ENCODE measurements at regions not wholly inside any gene's neighbourhood (a gene's known extent, or its start where the extent isn't known, plus 50 kb on each side); places are given as distances from the start of the nearest gene placed in this dataset.

- Histone ChIP-seq H3K4me3 (ENCODE audit: low read length) (no peak overlapping the region), H3K79me2 (replicated peaks; ENCODE audit: insufficient read depth, low read length) (no peaks in the 10 kb centered on the region), H3K27me3 (ENCODE audit: insufficient read depth, low read depth, low read length) (no peaks in the 10 kb centered on the region), H3F3A (ENCODE audit: insufficient read depth, low read length, poor library complexity, severe bottlenecking) (no peaks in the 10 kb centered on the region), H2AFZ (ENCODE audit: low read depth, low read length) (no peak overlapping the region), H3K9ac (ENCODE audit: low read length) (no peak overlapping the region), H3K4me2 (ENCODE audit: low read length) (no peak overlapping the region), H3K9me2 (ENCODE audit: insufficient read depth, low read length) (no peaks in the 10 kb centered on the region), H4K20me1 (ENCODE audit: insufficient read depth) (no peaks in the 10 kb centered on the region), H3K9me3 (ENCODE audit: low read length) (no peaks in the 10 kb centered on the region), H3K36me3 (ENCODE audit: insufficient read depth, low read length) (no peaks in the 10 kb centered on the region), H3K27ac (ENCODE audit: low read length) (no peak overlapping the region)
- TF ChIP-seq POLR2AphosphoS5 (IDR thresholded peaks at IDR 0.05) = no peak
- TF ChIP-seq TAF1 (IDR thresholded peaks at IDR 0.05; ENCODE audit: low read depth) = no peak
- TF ChIP-seq RAD21 (conservative IDR thresholded peaks at IDR 0.05) = no peak
- TF ChIP-seq SMC3 (conservative IDR thresholded peaks at IDR 0.05; ENCODE audit: poor library complexity) = no peak
- no peak for TF ChIP-seq EZH2 (IDR thresholded peaks at IDR 0.05; ENCODE audit: borderline replicate concordance, insufficient read depth, low read length, poor library complexity, severe bottlenecking)
- TF ChIP-seq EP300 (conservative IDR thresholded peaks at IDR 0.05; ENCODE audit: poor library complexity, severe bottlenecking) = no peak
- TF ChIP-seq CTCF (IDR thresholded peaks at IDR 0.05; ENCODE audit: poor library complexity, severe bottlenecking) = no peak
- no peak for TF ChIP-seq MXI1 (conservative IDR thresholded peaks at IDR 0.05; ENCODE audit: poor library complexity, severe bottlenecking)
- TF ChIP-seq REST (IDR thresholded peaks at IDR 0.05; ENCODE audit: borderline replicate concordance) = no peak
Observed at GRCh38 chr9:90556897-90557675, 85.5 kb downstream of the DIRAS2 start.

GRCh38 chr9:90559075-90560073 is 83.2 kb downstream of the DIRAS2 start:
- Histone ChIP-seq H3K9me3 (ENCODE audit: low read length) (no peaks in the 10 kb centered on the region), H3K27ac (ENCODE audit: low read length) (no peak overlapping the region), H3F3A (ENCODE audit: insufficient read depth, low read length, poor library complexity, severe bottlenecking) (no peaks in the 10 kb centered on the region), H3K4me2 (ENCODE audit: low read length) (no peak overlapping the region), H3K4me3 (ENCODE audit: low read length) (no peak overlapping the region), H2AFZ (ENCODE audit: low read depth, low read length) (no peak overlapping the region), H3K27me3 (ENCODE audit: insufficient read depth, low read depth, low read length) (no peaks in the 10 kb centered on the region), H3K36me3 (ENCODE audit: insufficient read depth, low read length) (no peaks in the 10 kb centered on the region), H3K79me2 (replicated peaks; ENCODE audit: insufficient read depth, low read length) (no peaks in the 10 kb centered on the region), H4K20me1 (ENCODE audit: insufficient read depth) (no peaks in the 10 kb centered on the region), H3K9ac (ENCODE audit: low read length) (no peak overlapping the region), H3K9me2 (ENCODE audit: insufficient read depth, low read length) (no peaks in the 10 kb centered on the region)
- no peak for TF ChIP-seq MXI1 (conservative IDR thresholded peaks at IDR 0.05; ENCODE audit: poor library complexity, severe bottlenecking)
- no peak for TF ChIP-seq POLR2AphosphoS5 (IDR thresholded peaks at IDR 0.05)
- no peak for TF ChIP-seq REST (IDR thresholded peaks at IDR 0.05; ENCODE audit: borderline replicate concordance)
- TF ChIP-seq TAF1 (IDR thresholded peaks at IDR 0.05; ENCODE audit: low read depth) = no peak
- TF ChIP-seq SMC3 (conservative IDR thresholded peaks at IDR 0.05; ENCODE audit: poor library complexity) = no peak
- no peak for TF ChIP-seq EZH2 (IDR thresholded peaks at IDR 0.05; ENCODE audit: borderline replicate concordance, insufficient read depth, low read length, poor library complexity, severe bottlenecking)
- TF ChIP-seq EP300 (conservative IDR thresholded peaks at IDR 0.05; ENCODE audit: poor library complexity, severe bottlenecking) = no peak
- no peak for TF ChIP-seq CTCF (IDR thresholded peaks at IDR 0.05; ENCODE audit: poor library complexity, severe bottlenecking)
- TF ChIP-seq RAD21 (conservative IDR thresholded peaks at IDR 0.05) = no peak
